Neural cell (in vitro differentiated cells): ENCODE measurements at regions not wholly inside any gene's neighbourhood (a gene's known extent, or its start where the extent isn't known, plus 50 kb on each side); places are given as distances from the start of the nearest gene placed in this dataset.

Experiments used
- H2AFZ ChIP-seq: fragments of 200-600, 300-800 bp; sonication (generic), shearing (Covaris generic); 2 replicates; pipeline ENCODE4 v1.6.0; 2014; ENCODE audit warnings: low read depth, mild to moderate bottlenecking, antibody characterized with exemption, low read length, moderate library complexity
- H3F3A ChIP-seq: fragments of 200-600 bp; shearing (Covaris generic); 2 replicates; pipeline ENCODE4 v1.6.1; 2016; ENCODE audit warnings: mild to moderate bottlenecking, moderate library complexity, mixed read lengths, antibody characterized with exemption, low read length; ENCODE audit not compliant: insufficient read depth, poor library complexity, severe bottlenecking
- H3K27ac ChIP-seq: fragments of 200-600, 300-800 bp; sonication (generic), shearing (Covaris generic); 2 replicates; pipeline ENCODE4 v1.5.1; 2014; ENCODE audit warnings: mild to moderate bottlenecking, low read length, moderate library complexity
- H3K27me3 ChIP-seq: fragments of 300-800, 200-600 bp; sonication (generic), shearing (Covaris generic); 2 replicates; pipeline ENCODE4 v1.6.0; 2014; ENCODE audit warnings: mild to moderate bottlenecking, low read depth, low read length, moderate library complexity; ENCODE audit not compliant: insufficient read depth
- H3K36me3 ChIP-seq: fragments of 300-800, 200-600 bp; sonication (generic), shearing (Covaris generic); 2 replicates; pipeline ENCODE4 v1.5.1; 2014; ENCODE audit warnings: mild to moderate bottlenecking, antibody characterized with exemption, low read length, moderate library complexity; ENCODE audit not compliant: insufficient read depth
- H3K4me2 ChIP-seq: fragments of 300-800, 200-600 bp; sonication (generic), shearing (Covaris generic); 2 replicates; pipeline ENCODE4 v1.6.0; 2014; ENCODE audit warnings: mild to moderate bottlenecking, low read length
- H3K4me3 ChIP-seq: fragments of 300-800, 200-600 bp; sonication (generic), shearing (Covaris generic); 2 replicates; pipeline ENCODE4 v1.5.1; 2014; ENCODE audit warnings: mild to moderate bottlenecking, low read length, moderate library complexity
- H3K79me2 ChIP-seq: fragments of 200-600 bp; shearing (Covaris generic); replicated peaks from 2 replicates; pipeline ENCODE4 v1.6.0; 2014; ENCODE audit warnings: mild to moderate bottlenecking, low read length, moderate library complexity; ENCODE audit not compliant: insufficient read depth
- H3K9ac ChIP-seq: fragments of 300-800, 200-600 bp; sonication (generic), shearing (Covaris generic); 2 replicates; pipeline ENCODE4 v1.6.1; 2016; ENCODE audit warnings: mild to moderate bottlenecking, low read length, mixed read lengths
- H3K9me2 ChIP-seq: fragments of 200-600 bp; shearing (Covaris generic); 2 replicates; pipeline ENCODE4 v1.6.1; 2016; ENCODE audit warnings: mild to moderate bottlenecking, low read length, mixed read lengths; ENCODE audit not compliant: insufficient read depth
- H3K9me3 ChIP-seq: fragments of 200-600, 300-800 bp; sonication (generic), shearing (Covaris generic); 2 replicates; pipeline ENCODE4 v1.6.1; 2016; ENCODE audit warnings: mild to moderate bottlenecking, mixed run types, low read length, moderate library complexity, mixed read lengths
- H4K20me1 ChIP-seq: fragments of 200-600 bp; shearing (Covaris generic); 2 replicates; pipeline ENCODE4 v1.6.1; 2016; ENCODE audit warnings: mild to moderate bottlenecking, mixed run types; ENCODE audit not compliant: insufficient read depth
- EP300 ChIP-seq: fragments of 450-650 bp; conservative IDR thresholded peaks from 2 replicates; pipeline ENCODE4 v1.6.1; 2014; ENCODE audit warnings: antibody characterized with exemption, mild to moderate bottlenecking, moderate library complexity; ENCODE audit not compliant: poor library complexity, severe bottlenecking
- EZH2 ChIP-seq: fragments of 200-600, 300-800 bp; shearing (Covaris generic), sonication (generic); IDR thresholded peaks from 2 replicates; pipeline ENCODE4 v1.6.1; 2014; ENCODE audit warnings: antibody characterized with exemption, low read length, borderline replicate concordance, mild to moderate bottlenecking; ENCODE audit not compliant: insufficient read depth, poor library complexity, severe bottlenecking
- MXI1 ChIP-seq: fragments of 450-650 bp; conservative IDR thresholded peaks from 2 replicates; pipeline ENCODE4 v1.6.1; 2014; ENCODE audit warnings: antibody characterized with exemption, mild to moderate bottlenecking; ENCODE audit not compliant: poor library complexity, severe bottlenecking
- POLR2AphosphoS5 ChIP-seq: IDR thresholded peaks from 2 replicates; pipeline ENCODE4 v1.6.1; 2012
- RAD21 ChIP-seq: fragments of 450-650 bp; conservative IDR thresholded peaks from 2 replicates; pipeline ENCODE4 v1.6.1; 2014; ENCODE audit warnings: antibody characterized with exemption, mild to moderate bottlenecking, moderate library complexity
- SMC3 ChIP-seq: fragments of 450-650 bp; conservative IDR thresholded peaks from 2 replicates; pipeline ENCODE4 v1.6.1; 2014; ENCODE audit warnings: antibody characterized with exemption, mild to moderate bottlenecking, moderate library complexity; ENCODE audit not compliant: poor library complexity
- TAF1 ChIP-seq: IDR thresholded peaks from 2 replicates; pipeline ENCODE4 v1.6.1; 2012; ENCODE audit warnings: low read depth
- TF ChIP-seq, protein P1 (sequence below): IDR thresholded peaks from 2 replicates; pipeline ENCODE4 v1.6.1; 2012; ENCODE audit warnings: borderline replicate concordance
- TF ChIP-seq, protein P2 (sequence below): fragments of 450-650 bp; IDR thresholded peaks from 2 replicates; pipeline ENCODE4 v1.5.1; 2014; ENCODE audit warnings: antibody characterized with exemption, mild to moderate bottlenecking, moderate library complexity; ENCODE audit not compliant: poor library complexity, severe bottlenecking

DNA sequence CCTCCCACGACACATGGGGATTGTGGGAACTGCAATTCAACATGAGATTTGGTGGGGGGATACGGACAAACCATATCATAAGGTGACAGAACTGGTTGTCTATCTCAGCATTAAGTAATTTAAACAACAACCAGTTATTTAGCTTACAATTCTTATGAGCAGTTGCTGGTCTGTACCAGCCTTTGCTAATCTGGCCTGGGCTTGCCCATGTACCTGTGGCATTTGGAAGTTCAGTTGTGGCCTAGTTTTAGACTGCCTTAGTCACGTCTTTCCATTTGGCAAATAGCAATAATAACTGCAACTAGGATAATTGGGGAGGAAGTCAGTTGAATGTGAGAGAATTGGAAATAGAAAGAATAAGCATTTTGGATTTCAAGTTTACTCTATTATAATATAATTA, 441.8 kb upstream of the CXADR start:
- H3K9me2 ChIP-seq, result no peaks in the 10 kb centered on the region
- no peak overlapping the region for H3K27ac ChIP-seq
- no peaks in the 10 kb centered on the region for H3K9me3 ChIP-seq
- TF ChIP-seq, protein P1, sequence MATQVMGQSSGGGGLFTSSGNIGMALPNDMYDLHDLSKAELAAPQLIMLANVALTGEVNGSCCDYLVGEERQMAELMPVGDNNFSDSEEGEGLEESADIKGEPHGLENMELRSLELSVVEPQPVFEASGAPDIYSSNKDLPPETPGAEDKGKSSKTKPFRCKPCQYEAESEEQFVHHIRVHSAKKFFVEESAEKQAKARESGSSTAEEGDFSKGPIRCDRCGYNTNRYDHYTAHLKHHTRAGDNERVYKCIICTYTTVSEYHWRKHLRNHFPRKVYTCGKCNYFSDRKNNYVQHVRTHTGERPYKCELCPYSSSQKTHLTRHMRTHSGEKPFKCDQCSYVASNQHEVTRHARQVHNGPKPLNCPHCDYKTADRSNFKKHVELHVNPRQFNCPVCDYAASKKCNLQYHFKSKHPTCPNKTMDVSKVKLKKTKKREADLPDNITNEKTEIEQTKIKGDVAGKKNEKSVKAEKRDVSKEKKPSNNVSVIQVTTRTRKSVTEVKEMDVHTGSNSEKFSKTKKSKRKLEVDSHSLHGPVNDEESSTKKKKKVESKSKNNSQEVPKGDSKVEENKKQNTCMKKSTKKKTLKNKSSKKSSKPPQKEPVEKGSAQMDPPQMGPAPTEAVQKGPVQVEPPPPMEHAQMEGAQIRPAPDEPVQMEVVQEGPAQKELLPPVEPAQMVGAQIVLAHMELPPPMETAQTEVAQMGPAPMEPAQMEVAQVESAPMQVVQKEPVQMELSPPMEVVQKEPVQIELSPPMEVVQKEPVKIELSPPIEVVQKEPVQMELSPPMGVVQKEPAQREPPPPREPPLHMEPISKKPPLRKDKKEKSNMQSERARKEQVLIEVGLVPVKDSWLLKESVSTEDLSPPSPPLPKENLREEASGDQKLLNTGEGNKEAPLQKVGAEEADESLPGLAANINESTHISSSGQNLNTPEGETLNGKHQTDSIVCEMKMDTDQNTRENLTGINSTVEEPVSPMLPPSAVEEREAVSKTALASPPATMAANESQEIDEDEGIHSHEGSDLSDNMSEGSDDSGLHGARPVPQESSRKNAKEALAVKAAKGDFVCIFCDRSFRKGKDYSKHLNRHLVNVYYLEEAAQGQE, result no peak
- TF ChIP-seq EP300 (no peak), MXI1 (no peak), EZH2 (no peak), SMC3 (no peak), RAD21 (no peak), POLR2AphosphoS5 (no peak), TAF1 (no peak)
- TF ChIP-seq, protein P2, sequence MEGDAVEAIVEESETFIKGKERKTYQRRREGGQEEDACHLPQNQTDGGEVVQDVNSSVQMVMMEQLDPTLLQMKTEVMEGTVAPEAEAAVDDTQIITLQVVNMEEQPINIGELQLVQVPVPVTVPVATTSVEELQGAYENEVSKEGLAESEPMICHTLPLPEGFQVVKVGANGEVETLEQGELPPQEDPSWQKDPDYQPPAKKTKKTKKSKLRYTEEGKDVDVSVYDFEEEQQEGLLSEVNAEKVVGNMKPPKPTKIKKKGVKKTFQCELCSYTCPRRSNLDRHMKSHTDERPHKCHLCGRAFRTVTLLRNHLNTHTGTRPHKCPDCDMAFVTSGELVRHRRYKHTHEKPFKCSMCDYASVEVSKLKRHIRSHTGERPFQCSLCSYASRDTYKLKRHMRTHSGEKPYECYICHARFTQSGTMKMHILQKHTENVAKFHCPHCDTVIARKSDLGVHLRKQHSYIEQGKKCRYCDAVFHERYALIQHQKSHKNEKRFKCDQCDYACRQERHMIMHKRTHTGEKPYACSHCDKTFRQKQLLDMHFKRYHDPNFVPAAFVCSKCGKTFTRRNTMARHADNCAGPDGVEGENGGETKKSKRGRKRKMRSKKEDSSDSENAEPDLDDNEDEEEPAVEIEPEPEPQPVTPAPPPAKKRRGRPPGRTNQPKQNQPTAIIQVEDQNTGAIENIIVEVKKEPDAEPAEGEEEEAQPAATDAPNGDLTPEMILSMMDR, result no peak
- H3K27me3 ChIP-seq, result no peaks in the 10 kb centered on the region
- no peaks in the 10 kb centered on the region for H4K20me1 ChIP-seq
- no peaks in the 10 kb centered on the region for H3K36me3 ChIP-seq
- H2AFZ ChIP-seq, result no peak overlapping the region
- H3K9ac ChIP-seq, result no peak overlapping the region
- H3F3A ChIP-seq, result no peaks in the 10 kb centered on the region
- no peaks in the 10 kb centered on the region for H3K79me2 ChIP-seq
- H3K4me3 ChIP-seq, result no peak overlapping the region
- no peak overlapping the region for H3K4me2 ChIP-seq

DNA sequence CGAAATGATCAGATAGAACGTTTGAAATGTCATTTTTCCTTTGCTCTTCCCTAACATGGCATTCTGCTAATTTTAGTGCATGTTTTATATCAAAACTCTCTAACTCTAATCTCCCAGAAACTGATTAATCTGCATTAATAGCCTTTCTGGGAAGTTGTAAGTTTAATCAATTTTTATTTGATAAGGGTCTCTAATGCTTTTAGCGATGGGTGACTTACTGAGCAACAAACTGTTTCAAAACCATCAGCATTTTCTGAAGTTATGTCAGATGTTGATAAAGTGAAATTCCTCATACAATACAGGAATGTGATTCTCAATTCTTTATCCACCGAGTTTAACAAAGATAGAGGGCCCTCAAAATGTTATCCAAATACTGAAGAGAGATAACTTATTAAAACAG, 431.6 kb upstream of the CXADR start:
- no peak overlapping the region for H3K27ac ChIP-seq
- no peak overlapping the region for H3K9ac ChIP-seq
- H3K79me2 ChIP-seq, result no peaks in the 10 kb centered on the region
- no peak overlapping the region for H2AFZ ChIP-seq
- TF ChIP-seq TAF1 (no peak), SMC3 (no peak), EZH2 (no peak), RAD21 (no peak), EP300 (no peak), POLR2AphosphoS5 (no peak), MXI1 (no peak)
- TF ChIP-seq, protein P1, result no peak
- TF ChIP-seq, protein P2, result no peak
- H3K27me3 ChIP-seq, result no peaks in the 10 kb centered on the region
- no peak overlapping the region for H3K4me2 ChIP-seq
- no peaks in the 10 kb centered on the region for H3K9me3 ChIP-seq
- H3K4me3 ChIP-seq, result no peak overlapping the region
- no peaks in the 10 kb centered on the region for H3K36me3 ChIP-seq
- H4K20me1 ChIP-seq, result no peaks in the 10 kb centered on the region
- H3K9me2 ChIP-seq, result no peaks in the 10 kb centered on the region
- H3F3A ChIP-seq, result no peaks in the 10 kb centered on the region
